SK-N-SH treated with all-trans-retinoic acid at 6 μM for 48 hours (cell line): ENCODE measurements at regions not wholly inside any gene's neighbourhood (a gene's known extent, or its start where the extent isn't known, plus 50 kb on each side); places are given as distances from the start of the nearest gene placed in this dataset.
"Not testable (repeated sequence)": the region's sequence is repeated elsewhere in the genome, so short reads cannot be mapped to it uniquely, and the experiment has no call there.

ENCODE experiments used
- ATAC-seq: fragments of 200-7000 bp; cut with Tn5 transposase; 3 replicates; pipeline ENCODE4 v1.9.1; 2020; ENCODE audit warnings: mild to moderate bottlenecking, moderate library complexity
- ARNTL ChIP-seq: fragments of 450-650 bp; formaldehyde crosslinking; IDR thresholded peaks from 2 replicates; pipeline ENCODE4 v1.5.0; 2020; ENCODE audit warnings: low read depth, mild to moderate bottlenecking, moderate library complexity, borderline replicate concordance
- BACH2 ChIP-seq: fragments of 250-450 bp; sonication (Bioruptor Pico); IDR thresholded peaks from 2 replicates; pipeline ENCODE4 v1.9.0; 2021; ENCODE audit warnings: mild to moderate bottlenecking, borderline replicate concordance
- CREB5 ChIP-seq: fragments of 250-450 bp; sonication (Bioruptor Pico); IDR thresholded peaks from 2 replicates; pipeline ENCODE4 v1.5.1; 2020; ENCODE audit warnings: low read depth, mild to moderate bottlenecking, moderate library complexity
- CSDC2 ChIP-seq: fragments of 250-450 bp; sonication (Bioruptor Pico); IDR thresholded peaks from 2 replicates; pipeline ENCODE4 v1.5.0; 2020; ENCODE audit warnings: mild to moderate bottlenecking, moderate library complexity
- ESRRG ChIP-seq: fragments of 250-450 bp; sonication (Bioruptor Pico); IDR thresholded peaks from 2 replicates; pipeline ENCODE4 v1.6.1; 2021; ENCODE audit warnings: mild to moderate bottlenecking
- GLIS3 ChIP-seq: fragments of 250-450 bp; sonication (Bioruptor Pico); IDR thresholded peaks from 2 replicates; pipeline ENCODE4 v1.5.0; 2020; ENCODE audit warnings: mild to moderate bottlenecking, moderate library complexity
- ISL1 ChIP-seq: fragments of 250-450 bp; sonication (Bioruptor Pico); IDR thresholded peaks from 2 replicates; pipeline ENCODE4 v2.1.2; 2022; ENCODE audit warnings: mild to moderate bottlenecking, moderate library complexity
- POU6F1 ChIP-seq: fragments of 250-450 bp; sonication (Bioruptor Pico); IDR thresholded peaks from 2 replicates; pipeline ENCODE4 v1.8.0; 2021; ENCODE audit warnings: low read depth, mild to moderate bottlenecking, moderate library complexity, borderline replicate concordance
- PPARA ChIP-seq: fragments of 250-450 bp; sonication (Bioruptor Pico); IDR thresholded peaks from 2 replicates; pipeline ENCODE4 v1.5.0; 2020; ENCODE audit warnings: mild to moderate bottlenecking, borderline replicate concordance
- RARB ChIP-seq: fragments of 250-450 bp; sonication (Bioruptor Pico); IDR thresholded peaks from 2 replicates; pipeline ENCODE4 v1.8.0; 2021; ENCODE audit warnings: mild to moderate bottlenecking, moderate library complexity
- SNAI2 ChIP-seq: fragments of 250-450 bp; sonication (Bioruptor Pico); IDR thresholded peaks from 2 replicates; pipeline ENCODE4 v1.5.0; 2020; ENCODE audit warnings: mild to moderate bottlenecking, moderate library complexity
- TCF4 ChIP-seq: fragments of 250-450 bp; sonication (Bioruptor Pico); IDR thresholded peaks from 2 replicates; pipeline ENCODE4 v1.8.0; 2021; ENCODE audit warnings: mild to moderate bottlenecking, moderate library complexity, borderline replicate concordance
- TOX ChIP-seq: fragments of 250-450 bp; sonication (Bioruptor Pico); IDR thresholded peaks from 2 replicates; pipeline ENCODE4 v1.8.0; 2021; ENCODE audit warnings: mild to moderate bottlenecking, moderate library complexity, borderline replicate concordance
- ZC3H10 ChIP-seq: fragments of 250-450 bp; sonication (Bioruptor Pico); IDR thresholded peaks from 2 replicates; pipeline ENCODE4 v1.5.1; 2021; ENCODE audit warnings: mild to moderate bottlenecking, moderate library complexity
- ZFP3 ChIP-seq: fragments of 250-450 bp; sonication (Bioruptor Pico); IDR thresholded peaks from 2 replicates; pipeline ENCODE4 v1.5.0; 2020; ENCODE audit warnings: mild to moderate bottlenecking, moderate library complexity
- ZFP30 ChIP-seq: fragments of 450-650 bp; formaldehyde crosslinking; IDR thresholded peaks from 2 replicates; pipeline ENCODE4 v1.5.0; 2022; ENCODE audit warnings: mild to moderate bottlenecking, moderate library complexity
- ZNF565 ChIP-seq: fragments of 450-650 bp; formaldehyde crosslinking; conservative IDR thresholded peaks from 2 replicates; pipeline ENCODE4 v1.5.0; 2020; ENCODE audit warnings: low read depth, mild to moderate bottlenecking, moderate library complexity
- ZNF8 ChIP-seq: fragments of 450-650 bp; formaldehyde crosslinking; IDR thresholded peaks from 2 replicates; pipeline ENCODE4 v1.5.0; 2020; ENCODE audit warnings: mild to moderate bottlenecking, moderate library complexity
- TF ChIP-seq, protein P1 (sequence below): fragments of 250-450 bp; sonication (Bioruptor Pico); IDR thresholded peaks from 2 replicates; pipeline ENCODE4 v1.5.0; 2020; ENCODE audit warnings: mild to moderate bottlenecking, moderate library complexity
- TF ChIP-seq, protein P2 (sequence below): fragments of 250-450 bp; sonication (Bioruptor Pico); IDR thresholded peaks from 2 replicates; pipeline ENCODE4 v1.8.0; 2020; ENCODE audit warnings: mild to moderate bottlenecking, moderate library complexity, borderline replicate concordance
- TF ChIP-seq, protein P3 (sequence below): fragments of 250-450 bp; sonication (Bioruptor Pico); IDR thresholded peaks from 2 replicates; pipeline ENCODE4 v1.5.1; 2021; ENCODE audit warnings: mild to moderate bottlenecking, moderate library complexity

GRCh38 chr10:28894146-28894545, 216.8 kb downstream of the BAMBI start:
- no peak for TF ChIP-seq ZFP30 (CRISPR knock-in tag)
- TF ChIP-seq SNAI2 (CRISPR knock-in tag), result no peak
- TF ChIP-seq ZNF565 (CRISPR knock-in tag), result no peak
- TF ChIP-seq GLIS3 (CRISPR knock-in tag), result no peak
- TF ChIP-seq ZFP3 (CRISPR knock-in tag), result no peak
- TF ChIP-seq TOX (CRISPR knock-in tag), result no peak
- TF ChIP-seq, protein P1, sequence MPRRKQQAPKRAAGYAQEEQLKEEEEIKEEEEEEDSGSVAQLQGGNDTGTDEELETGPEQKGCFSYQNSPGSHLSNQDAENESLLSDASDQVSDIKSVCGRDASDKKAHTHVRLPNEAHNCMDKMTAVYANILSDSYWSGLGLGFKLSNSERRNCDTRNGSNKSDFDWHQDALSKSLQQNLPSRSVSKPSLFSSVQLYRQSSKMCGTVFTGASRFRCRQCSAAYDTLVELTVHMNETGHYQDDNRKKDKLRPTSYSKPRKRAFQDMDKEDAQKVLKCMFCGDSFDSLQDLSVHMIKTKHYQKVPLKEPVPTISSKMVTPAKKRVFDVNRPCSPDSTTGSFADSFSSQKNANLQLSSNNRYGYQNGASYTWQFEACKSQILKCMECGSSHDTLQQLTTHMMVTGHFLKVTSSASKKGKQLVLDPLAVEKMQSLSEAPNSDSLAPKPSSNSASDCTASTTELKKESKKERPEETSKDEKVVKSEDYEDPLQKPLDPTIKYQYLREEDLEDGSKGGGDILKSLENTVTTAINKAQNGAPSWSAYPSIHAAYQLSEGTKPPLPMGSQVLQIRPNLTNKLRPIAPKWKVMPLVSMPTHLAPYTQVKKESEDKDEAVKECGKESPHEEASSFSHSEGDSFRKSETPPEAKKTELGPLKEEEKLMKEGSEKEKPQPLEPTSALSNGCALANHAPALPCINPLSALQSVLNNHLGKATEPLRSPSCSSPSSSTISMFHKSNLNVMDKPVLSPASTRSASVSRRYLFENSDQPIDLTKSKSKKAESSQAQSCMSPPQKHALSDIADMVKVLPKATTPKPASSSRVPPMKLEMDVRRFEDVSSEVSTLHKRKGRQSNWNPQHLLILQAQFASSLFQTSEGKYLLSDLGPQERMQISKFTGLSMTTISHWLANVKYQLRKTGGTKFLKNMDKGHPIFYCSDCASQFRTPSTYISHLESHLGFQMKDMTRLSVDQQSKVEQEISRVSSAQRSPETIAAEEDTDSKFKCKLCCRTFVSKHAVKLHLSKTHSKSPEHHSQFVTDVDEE, result no peak
- TF ChIP-seq POU6F1 (CRISPR knock-in tag), result no peak
- TF ChIP-seq BACH2 (CRISPR knock-in tag), result no peak
- no peak for TF ChIP-seq ZNF8
- TF ChIP-seq, protein P2, sequence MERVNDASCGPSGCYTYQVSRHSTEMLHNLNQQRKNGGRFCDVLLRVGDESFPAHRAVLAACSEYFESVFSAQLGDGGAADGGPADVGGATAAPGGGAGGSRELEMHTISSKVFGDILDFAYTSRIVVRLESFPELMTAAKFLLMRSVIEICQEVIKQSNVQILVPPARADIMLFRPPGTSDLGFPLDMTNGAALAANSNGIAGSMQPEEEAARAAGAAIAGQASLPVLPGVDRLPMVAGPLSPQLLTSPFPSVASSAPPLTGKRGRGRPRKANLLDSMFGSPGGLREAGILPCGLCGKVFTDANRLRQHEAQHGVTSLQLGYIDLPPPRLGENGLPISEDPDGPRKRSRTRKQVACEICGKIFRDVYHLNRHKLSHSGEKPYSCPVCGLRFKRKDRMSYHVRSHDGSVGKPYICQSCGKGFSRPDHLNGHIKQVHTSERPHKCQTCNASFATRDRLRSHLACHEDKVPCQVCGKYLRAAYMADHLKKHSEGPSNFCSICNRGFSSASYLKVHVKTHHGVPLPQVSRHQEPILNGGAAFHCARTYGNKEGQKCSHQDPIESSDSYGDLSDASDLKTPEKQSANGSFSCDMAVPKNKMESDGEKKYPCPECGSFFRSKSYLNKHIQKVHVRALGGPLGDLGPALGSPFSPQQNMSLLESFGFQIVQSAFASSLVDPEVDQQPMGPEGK (CRISPR knock-in tag), result no peak
- TF ChIP-seq CSDC2 (CRISPR knock-in tag), result no peak
- no peak for ATAC-seq

GRCh38 chr10:28895671-28896070, 218.3 kb downstream of the BAMBI start:
- not testable (repeated sequence) for ATAC-seq

DNA sequence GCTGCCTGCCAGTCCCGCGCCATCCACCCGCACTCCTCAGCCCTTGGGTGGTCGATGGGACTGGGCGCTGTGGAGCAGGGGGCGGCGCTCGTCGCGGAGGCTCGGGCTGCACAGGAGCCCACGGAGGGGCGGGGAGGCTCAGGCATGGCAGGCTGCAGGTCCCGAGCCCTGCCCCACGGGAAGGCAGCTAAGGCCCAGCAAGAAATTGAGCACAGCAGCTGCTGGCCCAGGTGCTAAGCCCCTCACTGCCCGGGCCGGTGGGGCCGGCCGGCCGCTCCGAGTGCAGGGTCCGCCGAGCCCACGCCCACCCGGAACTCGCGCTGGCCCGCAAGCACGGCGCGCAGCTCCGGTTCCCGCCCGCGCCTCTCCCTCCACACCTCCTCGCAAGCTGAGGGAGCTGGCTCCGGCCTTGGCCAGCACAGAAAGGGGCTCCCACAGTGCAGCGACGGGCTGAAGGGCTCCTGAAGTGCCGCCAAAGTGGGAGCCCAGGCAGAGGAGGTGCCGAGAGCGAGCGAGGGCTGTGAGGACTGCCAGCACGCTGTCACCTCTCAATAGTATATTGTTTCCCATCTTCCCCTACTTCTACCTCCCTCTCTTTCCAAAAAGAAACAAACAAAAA, 219.6 kb downstream of the BAMBI start:
- not testable (repeated sequence) for ATAC-seq

DNA sequence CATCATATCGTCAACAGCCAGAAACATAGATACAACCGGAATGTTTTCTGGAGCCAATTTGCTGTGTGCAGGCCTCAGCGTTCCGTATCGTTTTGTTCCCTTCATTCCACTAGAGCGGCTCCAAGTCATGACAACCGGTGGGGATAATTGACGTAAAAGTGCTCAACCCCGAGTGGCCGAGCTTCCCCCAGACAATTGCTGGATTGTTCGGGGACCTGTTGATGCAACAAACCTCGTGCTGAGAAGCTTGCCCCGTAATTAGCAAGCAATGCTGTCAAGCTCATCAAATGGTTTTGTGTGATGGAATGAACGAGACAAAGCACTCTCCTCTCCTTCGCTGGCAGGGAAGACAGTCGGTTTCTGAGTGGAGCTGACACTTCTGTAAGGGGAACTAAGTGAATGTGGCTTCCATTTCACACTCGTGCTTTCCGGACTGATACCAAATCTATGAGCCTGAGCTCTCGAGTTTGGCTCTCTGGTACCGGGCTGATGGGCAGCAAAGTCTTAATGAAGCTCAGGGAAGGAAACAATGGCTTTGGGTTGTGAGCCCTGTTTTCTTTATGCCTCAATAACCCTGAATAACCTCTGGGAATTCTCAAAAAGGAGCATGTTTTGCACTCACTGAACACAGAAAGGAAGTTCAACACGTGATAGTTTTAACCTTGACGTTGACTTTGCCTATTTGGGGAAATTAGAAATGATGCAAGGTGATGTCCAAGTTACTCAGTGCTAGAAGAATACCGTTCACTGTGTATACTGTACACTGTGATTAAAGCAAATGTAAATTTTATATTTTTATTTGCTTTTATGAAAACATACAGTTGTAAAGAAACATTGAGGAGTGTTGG, 220.5 kb downstream of the BAMBI start:
- ATAC-seq, result no peak
- TF ChIP-seq TOX (CRISPR knock-in tag) (no peak), SNAI2 (CRISPR knock-in tag) (no peak), ZNF8 (no peak), TCF4 (no peak), BACH2 (CRISPR knock-in tag) (no peak), ZNF565 (CRISPR knock-in tag) (no peak), RARB (no peak), CSDC2 (CRISPR knock-in tag) (no peak)
- TF ChIP-seq, protein P3, sequence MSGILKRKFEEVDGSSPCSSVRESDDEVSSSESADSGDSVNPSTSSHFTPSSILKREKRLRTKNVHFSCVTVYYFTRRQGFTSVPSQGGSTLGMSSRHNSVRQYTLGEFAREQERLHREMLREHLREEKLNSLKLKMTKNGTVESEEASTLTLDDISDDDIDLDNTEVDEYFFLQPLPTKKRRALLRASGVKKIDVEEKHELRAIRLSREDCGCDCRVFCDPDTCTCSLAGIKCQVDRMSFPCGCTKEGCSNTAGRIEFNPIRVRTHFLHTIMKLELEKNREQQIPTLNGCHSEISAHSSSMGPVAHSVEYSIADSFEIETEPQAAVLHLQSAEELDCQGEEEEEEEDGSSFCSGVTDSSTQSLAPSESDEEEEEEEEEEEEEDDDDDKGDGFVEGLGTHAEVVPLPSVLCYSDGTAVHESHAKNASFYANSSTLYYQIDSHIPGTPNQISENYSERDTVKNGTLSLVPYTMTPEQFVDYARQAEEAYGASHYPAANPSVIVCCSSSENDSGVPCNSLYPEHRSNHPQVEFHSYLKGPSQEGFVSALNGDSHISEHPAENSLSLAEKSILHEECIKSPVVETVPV (CRISPR knock-in tag), result no peak

DNA sequence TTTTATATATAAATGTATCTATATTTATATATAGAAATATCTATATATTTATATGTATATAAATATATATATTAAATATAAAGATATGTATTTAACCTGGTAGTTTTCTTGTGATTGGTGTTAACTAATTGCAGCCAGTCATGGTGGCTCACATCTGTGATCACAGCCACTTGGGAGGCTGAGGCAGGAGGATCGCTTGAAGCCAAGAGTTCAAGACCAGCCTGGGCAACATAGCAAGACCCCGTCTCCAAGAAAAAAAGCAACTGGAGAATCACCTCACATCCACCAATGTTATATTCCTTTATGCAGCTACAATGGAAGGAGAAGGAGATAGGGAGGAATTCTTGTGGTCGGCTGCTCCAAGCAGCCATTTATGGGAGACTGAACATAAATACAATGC, 224.9 kb downstream of the BAMBI start:
- no peak for ATAC-seq
- TF ChIP-seq POU6F1 (CRISPR knock-in tag) (no peak), ESRRG (CRISPR knock-in tag) (no peak), CREB5 (CRISPR knock-in tag) (no peak), ZC3H10 (no peak), ZFP3 (CRISPR knock-in tag) (no peak), ARNTL (no peak), CSDC2 (CRISPR knock-in tag) (no peak), ZNF565 (CRISPR knock-in tag) (no peak), BACH2 (CRISPR knock-in tag) (no peak), PPARA (no peak), ISL1 (CRISPR knock-in tag) (no peak), TCF4 (no peak), TOX (CRISPR knock-in tag) (no peak)
